HS-5 (cell line): ENCODE measurements at regions not wholly inside any gene's neighbourhood (a gene's known extent, or its start where the extent isn't known, plus 50 kb on each side); places are given as distances from the start of the nearest gene placed in this dataset.
A peak's percentile ranks its signal among the peaks of the same experiment; 100 is the strongest.
"Not testable (repeated sequence)": the region's sequence is repeated elsewhere in the genome, so short reads cannot be mapped to it uniquely, and the experiment has no call there.

ENCODE experiments used
- DNase-seq: peaks from one replicate; pipeline ENCODE4 v3.0.0-alpha.2; 2012; ENCODE audit warnings: low read depth

DNA sequence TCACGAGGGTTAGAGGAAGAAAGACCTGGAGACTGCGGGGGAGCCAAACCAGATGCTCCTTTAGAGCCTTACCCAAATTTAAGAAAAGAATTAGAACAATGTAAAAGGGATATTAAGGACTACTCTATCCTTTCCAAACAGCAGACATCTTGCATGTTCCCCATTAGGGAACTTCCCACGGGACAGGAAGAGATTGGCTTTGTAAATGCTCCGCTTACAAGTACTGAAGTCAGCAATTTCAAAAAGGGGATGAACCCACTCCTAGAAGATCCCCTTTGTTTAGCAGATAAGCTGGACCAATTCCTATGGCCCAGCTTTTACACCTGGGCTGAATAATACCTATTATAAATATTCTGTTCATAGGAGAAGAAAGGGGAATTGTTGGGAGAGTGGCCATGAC is 74.2 kb downstream of the APOBEC1 start:
- DNase-seq, result no peak

DNA sequence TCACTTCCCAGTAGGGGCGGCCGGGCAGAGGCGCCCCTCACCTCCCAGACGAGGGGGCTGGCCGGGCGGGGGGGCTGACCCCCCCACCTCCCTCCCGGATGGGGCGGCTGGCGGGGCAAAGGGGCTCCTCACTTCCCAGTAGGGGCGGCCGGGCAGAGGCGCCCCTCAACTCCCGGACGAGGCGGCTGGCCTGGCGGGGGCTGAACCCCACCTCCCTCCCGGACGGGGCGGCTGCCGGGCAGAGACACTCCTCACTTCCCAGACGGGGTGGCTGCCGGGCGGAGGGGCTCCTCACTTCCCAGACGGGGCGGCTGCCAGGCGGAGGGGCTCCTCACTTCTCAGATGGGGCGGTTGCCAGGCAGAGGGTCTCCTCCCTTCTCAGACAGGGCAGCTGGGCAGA is 75.6 kb downstream of the APOBEC1 start:
- not testable (repeated sequence) for DNase-seq

GRCh38 chr12:7588742-7589329 is 76.9 kb downstream of the APOBEC1 start:
- peak; percentile 52 for DNase-seq

DNA sequence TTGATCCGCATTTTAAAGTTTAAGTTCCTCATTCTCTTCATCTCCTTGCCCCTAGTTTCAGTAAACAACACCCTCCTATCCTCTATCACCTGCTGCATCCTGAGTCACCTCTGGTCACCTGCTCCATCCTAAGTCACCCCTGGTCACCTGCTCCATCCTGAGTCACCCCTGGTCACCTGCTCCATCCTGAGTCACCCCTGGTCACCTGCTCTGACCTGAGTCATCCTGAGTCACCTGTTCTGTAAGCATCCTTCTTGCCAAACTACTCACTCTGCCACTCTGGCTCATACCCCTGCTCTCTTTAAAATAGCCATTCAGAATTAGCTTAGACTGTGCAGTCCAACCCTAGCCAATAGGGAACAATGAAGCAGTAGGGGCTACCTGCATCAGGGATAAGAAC is 80.6 kb upstream of the CD163 start:
- DNase-seq, result not testable (repeated sequence)

GRCh38 chr12:7583471-7583870 is 79.9 kb upstream of the CD163 start:
- no peak for DNase-seq

GRCh38 chr12:7582796-7583195 is 79.2 kb upstream of the CD163 start:
- no peak for DNase-seq

- no peak for DNase-seq
Measured at GRCh38 chr12:7581625-7582024, 78.0 kb upstream of the CD163 start.

DNA sequence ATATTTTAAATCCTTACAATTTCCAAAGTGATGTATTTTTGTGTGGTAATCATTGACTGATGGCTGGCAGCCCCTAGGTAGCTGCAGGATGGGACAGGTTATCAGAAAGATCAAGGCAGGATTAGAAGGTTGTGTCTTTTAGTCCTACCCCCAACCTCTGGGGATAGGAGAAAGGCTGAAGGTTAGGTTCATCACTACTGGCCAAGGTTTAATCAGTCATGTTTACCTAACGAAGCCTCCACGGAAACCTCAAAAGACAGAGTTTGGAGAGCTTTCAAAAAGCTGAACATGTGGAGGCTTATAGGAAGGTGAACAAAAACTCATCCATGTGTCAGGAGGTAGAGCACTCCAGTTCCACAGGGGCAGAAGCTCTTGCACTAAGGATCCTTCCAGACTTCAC is 77.5 kb upstream of the CD163 start:
- no peak for DNase-seq

DNA sequence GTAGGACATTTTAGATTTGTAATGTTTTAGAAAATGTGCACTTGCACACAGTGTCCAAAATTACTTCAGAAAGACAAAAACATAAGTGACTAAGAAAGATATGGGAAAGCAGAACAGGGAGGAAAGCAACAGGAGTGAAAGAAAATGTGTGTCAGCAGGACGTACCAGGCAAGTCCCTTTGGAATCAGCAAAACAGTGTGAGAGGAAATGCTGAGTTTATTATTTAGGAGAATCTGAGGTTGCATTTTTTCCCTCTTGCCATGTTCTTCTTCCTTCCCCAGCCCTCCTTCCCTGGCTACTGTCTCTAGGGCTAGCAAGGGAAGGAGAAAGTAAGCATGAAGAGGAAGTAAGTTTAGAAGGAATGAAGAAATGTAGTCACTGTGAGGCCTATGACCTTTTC is 67.7 kb upstream of the CD163 start:
- no peak for DNase-seq

DNA sequence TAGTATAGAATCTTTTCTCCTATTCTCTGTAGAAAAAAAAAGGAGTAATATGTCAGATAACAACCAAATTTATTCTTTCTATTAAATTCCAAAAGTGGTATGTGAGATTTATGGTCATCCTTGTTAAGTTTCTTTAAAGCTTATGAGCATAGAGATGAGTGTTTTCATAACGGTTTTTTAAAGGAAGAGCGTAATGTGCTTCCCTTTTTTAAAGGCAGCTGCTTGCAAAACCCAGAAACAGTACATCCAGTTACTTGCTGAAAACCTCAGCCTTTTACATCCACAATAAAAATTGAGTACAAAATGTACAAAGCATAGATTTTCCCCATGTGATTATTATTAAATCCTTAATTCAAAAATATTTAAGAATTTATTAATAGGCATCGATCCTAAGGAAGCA is 53.6 kb upstream of the CD163 start:
- DNase-seq, result no peak

GRCh38 chr12:7555752-7556151 is 52.2 kb upstream of the CD163 start:
- DNase-seq, result peak; percentile 54

DNA sequence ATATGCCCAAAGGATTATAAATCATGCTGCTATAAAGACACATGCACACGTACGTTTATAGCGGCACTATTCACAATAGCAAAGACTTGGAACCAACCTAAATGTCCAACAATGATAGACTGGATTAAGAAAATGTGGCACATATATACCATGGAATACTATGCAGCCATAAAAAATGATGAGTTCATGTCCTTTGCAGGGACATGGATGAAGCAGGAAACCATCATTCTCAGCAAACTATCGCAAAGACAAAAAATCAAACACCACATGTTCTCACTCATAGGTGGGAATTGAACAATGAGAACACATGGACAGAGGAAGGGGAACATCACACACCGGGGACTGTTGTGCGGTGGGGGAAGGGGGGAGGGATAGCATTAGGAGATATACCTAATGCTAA is 51.3 kb upstream of the CD163 start:
- not testable (repeated sequence) for DNase-seq
